Cardiac muscle cell (in vitro differentiated cells and primary cell): ENCODE measurements at regions not wholly inside any gene's neighbourhood (a gene's known extent, or its start where the extent isn't known, plus 50 kb on each side); places are given as distances from the start of the nearest gene placed in this dataset.

Experiments used
- DNase-seq, 2 donors: peaks; one replicate each; pipeline versions ENCODE4 v3.0.0 to v3.0.0-alpha.2; 2010 to 2017; ENCODE audit warnings: low read depth in 1 of 2, low spot score in 1 of 2
- H3K27ac ChIP-seq: fragments of 200-600 bp; sonication (generic); 2 replicates; pipeline ENCODE4 v1.5.1; 2016
- H3K27me3 ChIP-seq: fragments of 200-600 bp; sonication (generic); 2 replicates; pipeline ENCODE4 v1.6.0; 2016; ENCODE audit warnings: control low read depth
- H3K36me3 ChIP-seq: fragments of 200-600 bp; sonication (generic); 2 replicates; pipeline ENCODE4 v1.5.1; 2016; ENCODE audit warnings: control low read depth
- H3K4me1 ChIP-seq: fragments of 200-600 bp; sonication (generic); 2 replicates; pipeline ENCODE4 v1.8.1; 2017; ENCODE audit warnings: low read depth, mild to moderate bottlenecking, mixed run types
- H3K4me3 ChIP-seq: fragments of 200-600 bp; sonication (generic); 2 replicates; pipeline ENCODE4 v1.5.1; 2016; ENCODE audit warnings: mild to moderate bottlenecking
- H3K9me3 ChIP-seq: fragments of 200-600 bp; sonication (generic); 2 replicates; pipeline ENCODE4 v1.5.1; 2017; ENCODE audit warnings: low read depth, mild to moderate bottlenecking, control low read depth
- CTCF ChIP-seq: IDR thresholded peaks from 2 replicates; pipeline ENCODE4 v1.5.1; 2012; ENCODE audit warnings: low read depth, mild to moderate bottlenecking, low read length

- no peak overlapping the region for H3K4me3 ChIP-seq
- H3K27me3 ChIP-seq, result no peaks in the 10 kb centered on the region
- TF ChIP-seq CTCF, result no peak
- no peaks in the 10 kb centered on the region for H3K4me1 ChIP-seq
- no peak for DNase-seq
- H3K36me3 ChIP-seq, result no peaks in the 10 kb centered on the region
- H3K9me3 ChIP-seq, result no peaks in the 10 kb centered on the region
- no peak overlapping the region for H3K27ac ChIP-seq
These were observed 217.7 kb downstream of the PHETA1 start for GRCh38 chr12:111150921-111151840.

GRCh38 chr12:111150360-111150759 lies 218.5 kb downstream of the PHETA1 start:
- no peaks in the 10 kb centered on the region for H3K4me1 ChIP-seq
- H3K27ac ChIP-seq, result no peak overlapping the region
- no peaks in the 10 kb centered on the region for H3K9me3 ChIP-seq
- no peak for TF ChIP-seq CTCF
- H3K4me3 ChIP-seq, result no peak overlapping the region
- no peaks in the 10 kb centered on the region for H3K27me3 ChIP-seq
- DNase-seq, result no peak
- no peaks in the 10 kb centered on the region for H3K36me3 ChIP-seq

GRCh38 chr12:111149299-111149698 lies 219.6 kb downstream of the PHETA1 start:
- no peak for DNase-seq
- no peak overlapping the region for H3K4me3 ChIP-seq
- no peaks in the 10 kb centered on the region for H3K27me3 ChIP-seq
- H3K9me3 ChIP-seq, result no peaks in the 10 kb centered on the region
- H3K4me1 ChIP-seq, result no peaks in the 10 kb centered on the region
- no peaks in the 10 kb centered on the region for H3K36me3 ChIP-seq
- no peak overlapping the region for H3K27ac ChIP-seq
- peak; percentile 6 for TF ChIP-seq CTCF

DNA sequence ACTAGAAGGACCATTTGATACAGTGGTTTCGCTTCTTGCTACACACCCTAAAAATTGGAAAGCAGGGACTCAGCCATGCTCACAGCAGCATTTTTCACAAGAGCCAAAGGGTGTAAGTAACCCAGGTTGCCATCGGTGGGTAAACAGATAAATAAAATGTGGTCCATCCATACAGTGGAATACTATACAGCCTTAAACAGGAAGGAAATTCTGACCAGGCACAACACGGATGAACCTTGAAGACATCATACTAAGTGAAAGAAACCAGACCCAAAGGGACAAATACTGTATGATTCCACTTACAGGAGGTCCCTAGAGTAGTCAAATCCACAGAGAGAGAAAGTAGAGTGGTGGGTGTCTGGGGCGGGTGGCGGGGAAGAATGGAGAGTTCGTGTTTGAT lies 220.9 kb downstream of the PHETA1 start:
- no peak for DNase-seq
- Histone ChIP-seq H3K4me3 (no peak overlapping the region), H3K27me3 (no peaks in the 10 kb centered on the region), H3K9me3 (no peaks in the 10 kb centered on the region), H3K36me3 (no peaks in the 10 kb centered on the region), H3K4me1 (no peaks in the 10 kb centered on the region), H3K27ac (no peak overlapping the region)
- TF ChIP-seq CTCF, result no peak

DNA sequence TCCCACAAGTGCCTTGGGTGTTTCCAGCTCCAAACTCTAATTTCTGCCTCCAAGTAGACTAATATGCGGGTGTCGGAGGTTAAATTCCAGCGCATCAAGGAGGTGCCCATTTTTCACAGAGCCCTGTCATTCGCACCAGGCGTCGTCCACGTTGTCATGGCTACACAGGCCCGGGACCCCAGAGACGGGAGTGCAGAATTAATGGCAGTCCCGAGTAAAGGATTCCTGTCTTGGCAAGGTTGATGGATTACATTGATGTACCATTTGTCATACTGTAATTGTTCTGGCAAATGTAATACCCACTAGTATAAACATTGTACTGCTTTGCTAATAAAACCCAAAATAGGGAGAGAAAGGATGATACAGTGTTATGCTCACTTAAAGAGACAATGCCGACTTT lies 222.9 kb upstream of the MYL2 start:
- Histone ChIP-seq H3K27ac (no peak overlapping the region), H3K4me1 (no peaks in the 10 kb centered on the region), H3K9me3 (no peaks in the 10 kb centered on the region), H3K27me3 (no peaks in the 10 kb centered on the region), H3K36me3 (no peaks in the 10 kb centered on the region), H3K4me3 (no peak overlapping the region)
- no peak for TF ChIP-seq CTCF
- DNase-seq, result no peak
